ENCODE measurements at regions not wholly inside any gene's neighbourhood (a gene's known extent, or its start where the extent isn't known, plus 50 kb on each side); places are given as distances from the start of the nearest gene placed in this dataset.

DNA sequence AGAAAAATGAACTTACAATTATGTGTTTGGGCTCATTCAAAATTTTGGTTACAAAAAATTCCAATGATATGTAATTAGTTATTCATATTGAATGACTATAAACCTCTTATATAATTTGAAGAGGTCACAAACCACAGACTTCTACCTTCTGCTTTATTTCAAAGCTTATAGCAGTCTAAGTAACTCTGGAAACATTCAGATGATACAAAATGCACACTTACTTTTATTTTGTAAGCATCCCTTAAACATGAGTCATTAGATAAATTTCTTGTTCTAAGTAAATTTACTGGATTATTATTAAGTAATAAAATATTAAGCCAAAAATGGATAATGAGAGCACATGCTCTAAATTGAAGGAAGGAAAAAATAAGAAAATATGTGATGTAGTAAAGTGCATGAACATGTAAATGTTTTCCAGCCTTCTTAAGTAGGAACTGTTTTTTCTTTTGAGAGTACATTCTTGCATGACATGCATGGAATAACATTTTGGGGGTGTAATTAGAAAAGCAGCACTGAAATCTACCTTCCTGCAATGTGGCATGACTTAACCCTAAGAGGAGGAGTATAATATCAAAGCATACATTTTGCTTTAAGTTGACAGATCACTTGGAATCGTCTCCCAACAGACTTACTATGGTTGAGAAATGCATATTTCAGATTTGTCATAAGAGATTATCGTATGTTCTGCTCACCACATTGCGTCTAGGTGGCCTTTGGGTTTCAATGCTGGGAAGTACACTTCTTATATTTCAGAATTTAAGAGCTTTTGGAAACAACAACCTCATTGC lies 372.7 kb upstream of the HSF2 start:
- H3K4me3 Mint-ChIP-seq: no peak overlapping the region
- peaks cover 0 to 2% (median 0%) of the 10 kb centered on the region in 3 donors for H3K27me3 Mint-ChIP-seq (ENCODE audit: low read depth in 3 of 3)
- peaks cover 0 to 4% of the 10 kb centered on the region in 2 donors for H3K4me1 Mint-ChIP-seq
- H3K27ac Mint-ChIP-seq: no peak overlapping the region
- H3K36me3 Mint-ChIP-seq: no peaks in the 10 kb centered on the region
- peaks cover 0 to 5% (median 0%) of the 10 kb centered on the region in 6 donors for H3K9me3 Mint-ChIP-seq
- no peak for DNase-seq

DNA sequence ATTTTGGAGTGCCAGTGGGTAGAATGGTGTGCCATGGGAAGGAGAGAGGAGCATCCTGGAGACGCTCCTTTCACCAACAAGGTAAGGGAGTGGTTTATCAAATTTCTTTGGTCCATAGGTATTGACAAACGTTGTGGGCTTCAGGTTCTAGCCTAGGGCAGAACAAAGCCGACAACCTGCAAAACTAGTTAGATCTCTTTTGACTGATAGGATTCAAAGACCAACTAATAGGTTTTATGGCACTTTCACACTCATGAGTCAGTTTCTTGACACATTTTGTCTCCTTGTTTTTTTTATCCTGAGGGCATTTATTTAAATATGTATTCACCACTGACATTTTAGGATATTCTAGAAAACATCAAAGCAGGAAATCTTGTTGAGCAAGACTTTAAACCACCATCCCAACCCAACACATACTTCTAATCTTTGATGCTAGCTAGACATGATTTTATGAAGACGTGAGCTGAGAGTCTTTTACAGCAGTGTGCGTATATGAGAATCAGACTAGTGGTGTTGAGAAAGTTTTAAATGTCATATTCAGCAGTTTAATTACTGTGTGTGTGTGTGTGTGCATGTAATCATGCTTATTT lies 370.4 kb upstream of the HSF2 start:
- H3K4me3 Mint-ChIP-seq: no peak overlapping the region
- peaks cover 0 to 4% of the 10 kb centered on the region in 2 donors for H3K4me1 Mint-ChIP-seq
- no peaks in the 10 kb centered on the region for H3K27me3 Mint-ChIP-seq (ENCODE audit: low read depth in 3 of 3)
- DNase-seq: no peak
- peaks cover 0 to 5% (median 0%) of the 10 kb centered on the region in 6 donors for H3K9me3 Mint-ChIP-seq
- no peak overlapping the region for H3K27ac Mint-ChIP-seq
- H3K36me3 Mint-ChIP-seq: no peaks in the 10 kb centered on the region

DNA sequence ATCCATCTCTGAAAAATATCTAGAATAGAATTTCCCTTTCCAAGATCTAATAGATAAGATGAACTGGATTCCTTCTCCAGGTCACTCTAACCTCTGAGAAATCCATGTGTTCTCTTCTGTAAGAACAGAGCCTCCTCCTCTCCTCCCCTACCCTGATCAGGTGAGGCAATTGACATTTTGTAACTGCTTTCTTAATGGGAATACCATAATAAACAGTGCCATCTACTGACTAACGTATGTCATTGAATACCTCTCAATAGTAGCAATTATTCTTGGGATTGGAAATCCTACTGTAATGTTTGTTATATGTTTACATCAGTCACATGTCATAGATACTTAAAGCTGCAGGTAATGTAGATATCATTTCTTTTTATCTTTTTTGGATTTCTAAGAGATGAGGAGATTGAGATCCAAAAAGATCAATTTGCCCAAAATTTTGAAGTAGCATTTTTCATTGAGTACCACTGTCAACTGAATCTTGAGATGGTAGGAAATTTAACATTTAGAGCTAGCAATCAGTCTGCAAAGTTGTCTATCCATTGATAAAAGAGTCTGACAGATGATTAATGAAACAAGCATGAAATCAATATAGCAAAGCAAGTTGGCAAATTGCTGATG lies 365.8 kb upstream of the HSF2 start:
- Mint-ChIP-seq H3K4me3 (no peak overlapping the region), H3K9me3 (peaks cover 0 to 2% (median 0%) of the 10 kb centered on the region in 6 donors), H3K36me3 (no peaks in the 10 kb centered on the region)

DNA sequence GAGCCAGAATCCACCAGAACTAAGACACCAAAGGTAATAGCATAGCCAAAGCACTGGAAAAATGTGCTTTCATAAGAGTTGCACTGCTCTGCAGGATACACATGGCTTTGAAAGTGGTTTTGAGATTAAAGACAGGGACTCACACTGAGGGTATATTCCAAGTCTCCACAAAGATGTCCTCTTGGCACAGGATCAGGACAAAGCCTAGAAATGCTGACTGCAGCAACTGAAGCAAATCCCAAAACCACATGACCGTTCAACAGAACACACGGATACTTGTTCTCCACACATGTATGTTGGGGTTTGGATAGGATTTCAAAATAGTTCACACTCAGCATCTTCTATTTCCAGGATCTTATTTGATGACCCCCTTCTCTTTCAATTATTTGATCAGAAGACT lies 364.3 kb upstream of the HSF2 start:
- peaks cover 0 to 3% (median 0%) of the 10 kb centered on the region in 3 donors for H3K27me3 Mint-ChIP-seq (ENCODE audit: low read depth in 3 of 3)
- no peaks in the 10 kb centered on the region for H3K4me1 Mint-ChIP-seq
- H3K27ac Mint-ChIP-seq: no peak overlapping the region
- no peak for DNase-seq
- H3K4me3 Mint-ChIP-seq: no peak overlapping the region
- H3K9me3 Mint-ChIP-seq: peaks cover 0 to 2% (median 0%) of the 10 kb centered on the region in 6 donors
- H3K36me3 Mint-ChIP-seq: no peaks in the 10 kb centered on the region

More for the DNA sequence above, 365.8 kb upstream of the HSF2 start:
- peak in 2 of 3 donors; percentile 2 to 10 for DNase-seq
- Mint-ChIP-seq H3K27me3 (ENCODE audit: low read depth in 3 of 3) (peaks cover 0 to 2% (median 0%) of the 10 kb centered on the region in 3 donors), H3K4me1 (no peaks in the 10 kb centered on the region), H3K27ac (no peak overlapping the region)

DNA sequence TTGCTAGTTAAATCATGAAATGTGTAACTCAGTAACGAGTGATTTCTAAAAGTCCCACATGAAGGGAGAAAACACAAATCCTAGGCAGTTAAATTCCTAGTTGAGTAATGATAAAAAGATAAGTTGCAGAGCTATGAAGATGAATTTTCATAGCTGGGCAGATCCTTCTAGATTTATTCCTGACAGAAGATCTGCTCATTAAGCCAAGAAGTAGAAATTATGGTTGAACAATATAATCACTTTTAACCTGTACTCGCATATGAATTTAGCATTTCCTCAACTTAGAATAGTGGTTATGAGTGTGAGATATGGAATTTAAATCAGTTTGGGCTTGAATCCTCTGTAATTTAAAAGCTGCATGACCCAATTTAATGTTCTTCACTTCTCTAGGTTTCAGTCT lies 359.2 kb upstream of the HSF2 start:
- peaks cover 20 to 22% of the 10 kb centered on the region in 2 donors for H3K4me1 Mint-ChIP-seq

DNA sequence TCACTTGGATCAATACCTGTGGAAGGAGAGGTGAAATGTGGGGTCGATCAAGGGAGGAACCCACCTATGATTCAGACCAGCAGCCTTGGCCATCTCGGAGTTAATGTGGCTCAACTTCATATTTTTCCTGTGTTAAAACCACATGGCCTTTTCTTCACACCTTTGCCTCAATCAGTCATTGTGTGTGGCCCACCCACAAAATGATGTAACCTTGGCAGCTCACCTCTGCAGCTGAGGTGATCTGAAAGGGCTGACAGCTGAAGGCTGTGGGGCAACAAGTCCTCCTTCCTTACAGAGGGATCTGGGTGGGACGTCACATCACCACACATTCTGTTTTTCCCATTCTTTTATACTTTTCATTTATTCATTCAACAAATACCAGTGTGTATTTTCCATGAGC lies 357.1 kb upstream of the HSF2 start:
- Mint-ChIP-seq H3K4me3 (peak overlapping the region; percentile 53 to 70 (median 59)), H3K27ac (peak overlapping the region; percentile 43 to 80 (median 62))
- DNase-seq: peak; percentile 34 to 45 (median 37)

More for the DNA sequence above, 359.2 kb upstream of the HSF2 start:
- H3K27me3 Mint-ChIP-seq (ENCODE audit: low read depth in 3 of 3): peaks cover 0 to 5% (median 3%) of the 10 kb centered on the region in 3 donors
- peaks cover 0 to 4% (median under 1%) of the 10 kb centered on the region in 6 donors for H3K9me3 Mint-ChIP-seq
- H3K4me3 Mint-ChIP-seq: no peak overlapping the region
- DNase-seq: no peak
- H3K36me3 Mint-ChIP-seq: no peaks in the 10 kb centered on the region
- H3K27ac Mint-ChIP-seq: no peak overlapping the region

DNA sequence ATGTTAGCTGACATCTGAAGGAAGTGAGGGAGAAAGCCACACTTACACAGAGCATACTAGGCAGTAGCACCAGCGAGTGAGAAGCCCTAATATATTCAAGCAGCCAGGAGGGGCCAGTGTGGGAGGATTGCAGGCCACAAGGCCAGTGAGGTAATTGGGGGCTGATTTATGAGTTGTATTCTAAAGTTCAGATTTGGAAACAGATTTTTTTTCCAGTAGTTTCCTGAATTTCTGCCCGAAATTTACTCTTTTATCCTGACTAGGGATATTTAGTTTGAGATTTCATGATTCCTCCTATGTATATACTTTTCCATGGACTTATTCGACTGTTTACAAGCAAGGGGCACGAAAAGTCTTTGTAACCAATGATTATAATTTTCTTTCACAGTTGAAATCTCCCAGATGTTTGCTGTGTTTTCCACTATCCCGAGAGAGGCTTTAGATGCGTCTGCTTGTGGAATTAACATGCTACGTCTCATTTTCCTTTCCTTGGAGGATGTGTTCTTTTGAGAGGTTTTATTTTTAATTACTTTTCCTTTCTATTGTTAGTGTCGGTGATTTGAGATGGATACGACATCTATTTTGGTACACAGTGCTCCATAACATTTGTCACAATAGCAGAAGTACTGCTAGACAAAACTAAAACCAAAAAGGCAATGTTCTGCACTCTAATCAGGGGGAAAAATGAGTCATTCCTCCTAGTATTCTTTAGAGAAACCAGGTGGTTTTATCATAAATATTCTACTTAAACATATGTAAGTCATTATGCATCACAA lies 356.3 kb upstream of the HSF2 start:
- peak in 1 of 3 donors; percentile 17 for DNase-seq
- peak overlapping the region; percentile 53 to 70 (median 59) for H3K4me3 Mint-ChIP-seq
- H3K9me3 Mint-ChIP-seq: peaks cover 0 to 6% (median 0%) of the 10 kb centered on the region in 6 donors
- peaks cover 20 to 22% of the 10 kb centered on the region in 2 donors for H3K4me1 Mint-ChIP-seq
- H3K27me3 Mint-ChIP-seq (ENCODE audit: low read depth in 3 of 3): peaks cover 0 to 5% (median 3%) of the 10 kb centered on the region in 3 donors
- H3K36me3 Mint-ChIP-seq: no peaks in the 10 kb centered on the region
- peak overlapping the region in 4 of 6 donors; percentile 43 to 76 (median 56) for H3K27ac Mint-ChIP-seq

More for the DNA sequence above, 357.1 kb upstream of the HSF2 start:
- peaks cover 0 to 4% (median 0%) of the 10 kb centered on the region in 6 donors for H3K9me3 Mint-ChIP-seq
- H3K27me3 Mint-ChIP-seq (ENCODE audit: low read depth in 3 of 3): peaks cover 0 to 5% (median 3%) of the 10 kb centered on the region in 3 donors
- H3K4me1 Mint-ChIP-seq: peaks cover 20 to 22% of the 10 kb centered on the region in 2 donors
- no peaks in the 10 kb centered on the region for H3K36me3 Mint-ChIP-seq

DNA sequence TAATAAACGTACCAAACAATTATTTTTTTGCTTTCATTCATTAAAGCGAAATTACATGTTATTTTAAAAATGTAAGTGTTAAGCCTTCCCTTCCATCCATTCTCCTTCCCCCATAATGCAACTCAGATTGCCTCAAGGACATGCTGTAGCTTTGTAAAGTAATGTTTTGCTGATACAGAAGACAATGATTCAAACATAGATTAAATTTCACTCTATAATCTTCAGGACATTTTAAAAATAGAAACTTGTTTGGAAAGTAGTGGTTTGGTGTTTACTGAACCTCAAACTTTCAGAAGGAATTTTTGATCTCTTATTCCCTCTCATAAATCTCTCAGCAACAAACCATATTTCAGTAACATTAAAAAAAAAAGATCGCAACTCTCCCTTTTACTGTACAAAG lies 350.9 kb upstream of the HSF2 start:
- no peaks in the 10 kb centered on the region for H3K36me3 Mint-ChIP-seq

DNA sequence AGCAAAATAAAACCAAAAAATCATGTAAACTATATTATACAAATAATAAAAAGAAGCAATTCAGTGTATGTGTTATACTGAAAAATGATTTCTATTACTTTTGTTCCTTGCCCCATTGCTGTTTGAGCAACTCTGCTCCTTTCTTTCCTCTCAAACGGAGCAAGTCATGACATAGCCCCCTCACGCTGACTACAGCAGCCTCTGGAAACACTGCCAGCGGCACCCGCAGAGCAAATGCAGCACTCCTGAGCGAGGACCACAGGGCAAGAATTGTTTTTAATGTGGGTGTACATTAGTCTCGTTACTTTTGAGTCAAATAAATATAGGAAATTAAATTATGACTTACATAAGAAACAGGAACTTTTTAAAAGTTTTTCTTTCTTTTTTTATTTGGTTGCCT lies 350.1 kb upstream of the HSF2 start:
- Mint-ChIP-seq H3K27ac (no peak overlapping the region), H3K4me1 (no peaks in the 10 kb centered on the region), H3K4me3 (no peak overlapping the region), H3K27me3 (ENCODE audit: low read depth in 3 of 3) (peaks cover 0 to 2% (median 0%) of the 10 kb centered on the region in 3 donors), H3K9me3 (peaks cover 0 to 5% (median 0%) of the 10 kb centered on the region in 6 donors), H3K36me3 (no peaks in the 10 kb centered on the region)
- no peak for DNase-seq

More for the DNA sequence above, 350.9 kb upstream of the HSF2 start:
- Mint-ChIP-seq H3K4me3 (no peak overlapping the region), H3K27ac (no peak overlapping the region), H3K4me1 (peaks cover under 1 to 2% of the 10 kb centered on the region in 2 donors), H3K9me3 (peaks cover 0 to 5% (median under 1%) of the 10 kb centered on the region in 6 donors), H3K27me3 (ENCODE audit: low read depth in 3 of 3) (peaks cover 0 to 2% (median 0%) of the 10 kb centered on the region in 3 donors)
- DNase-seq: no peak

DNA sequence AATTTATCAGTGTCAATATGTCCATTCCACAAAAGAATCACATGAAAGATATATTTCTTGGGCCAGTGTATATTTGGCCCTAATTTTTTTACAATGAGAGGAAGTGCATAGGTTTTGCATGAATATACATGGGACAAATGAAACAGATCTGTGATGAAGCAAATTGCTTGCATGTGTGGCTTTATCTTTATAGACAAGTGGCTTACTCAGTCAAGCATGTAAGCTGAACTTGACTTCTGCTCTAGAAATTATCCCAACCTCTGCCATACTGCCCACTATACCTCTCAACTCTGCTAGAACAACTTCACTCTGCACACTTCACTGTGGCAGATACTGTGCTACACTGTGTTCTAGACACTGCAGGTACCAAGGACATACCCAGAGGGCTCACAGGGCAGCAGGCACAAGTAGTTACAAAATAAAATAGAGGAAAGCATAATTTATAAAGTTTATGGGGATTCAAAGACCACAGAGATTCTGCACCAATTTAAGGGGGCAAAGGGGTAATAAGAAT lies 349.2 kb upstream of the HSF2 start:
- H3K27me3 Mint-ChIP-seq (ENCODE audit: low read depth in 3 of 3): peaks cover 0 to 2% (median 0%) of the 10 kb centered on the region in 3 donors
- H3K4me3 Mint-ChIP-seq: no peak overlapping the region
- H3K4me1 Mint-ChIP-seq: no peaks in the 10 kb centered on the region
- H3K9me3 Mint-ChIP-seq: peaks cover 0 to 5% (median 0%) of the 10 kb centered on the region in 6 donors
- H3K36me3 Mint-ChIP-seq: no peaks in the 10 kb centered on the region
- DNase-seq: no peak
- no peak overlapping the region for H3K27ac Mint-ChIP-seq

DNA sequence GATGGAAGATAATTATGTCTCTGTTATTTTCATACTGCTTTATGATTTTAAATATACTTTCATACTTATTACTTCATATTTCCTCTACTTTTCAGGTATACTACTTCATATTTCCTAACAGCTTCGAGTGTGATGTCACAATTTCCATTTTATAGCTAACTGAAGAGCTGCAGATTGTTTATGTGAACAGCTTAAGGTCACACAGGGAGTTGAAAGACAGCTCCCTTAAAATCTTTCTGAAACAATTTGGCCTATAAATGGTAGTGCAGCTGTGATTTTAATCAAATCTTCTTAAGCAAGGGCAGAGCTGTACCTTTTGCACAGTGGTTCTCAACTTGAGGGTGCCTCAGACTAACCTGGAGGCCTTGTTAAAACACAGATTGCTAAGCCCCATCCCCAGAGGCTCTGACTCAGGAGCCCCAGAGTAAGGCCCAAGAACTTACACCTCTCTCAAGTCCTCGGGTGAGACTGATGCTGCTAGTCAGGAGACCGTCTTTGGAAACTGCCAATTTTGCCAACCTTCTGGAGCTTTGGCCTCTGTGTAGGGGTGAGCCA lies 347.0 kb upstream of the HSF2 start:
- no peak overlapping the region for H3K27ac Mint-ChIP-seq
- no peaks in the 10 kb centered on the region for H3K4me1 Mint-ChIP-seq
- H3K27me3 Mint-ChIP-seq (ENCODE audit: low read depth in 3 of 3): peaks cover 0 to 6% (median 0%) of the 10 kb centered on the region in 3 donors

DNA sequence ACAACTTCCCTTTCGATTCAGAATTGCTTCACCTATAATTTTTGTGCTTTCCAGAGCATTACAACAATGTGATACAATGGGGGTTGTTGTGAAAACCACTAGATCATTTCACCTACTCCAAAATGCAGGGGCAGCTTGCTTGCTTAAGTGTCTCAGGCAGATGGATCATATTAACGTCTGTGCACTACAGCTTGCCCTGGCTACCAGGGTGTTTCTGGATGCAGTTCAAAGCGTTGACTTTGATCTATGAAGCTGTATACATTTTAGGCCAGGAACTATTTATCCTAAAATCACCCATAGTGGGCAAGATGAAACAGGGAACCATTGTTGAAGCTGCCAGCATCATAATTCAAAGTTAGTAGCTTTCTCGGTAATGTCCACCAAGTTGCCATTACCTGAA lies 339.5 kb upstream of the HSF2 start:
- DNase-seq: no peak
- Mint-ChIP-seq H3K36me3 (no peaks in the 10 kb centered on the region), H3K9me3 (peaks cover 2 to 9% (median 5%) of the 10 kb centered on the region in 6 donors), H3K4me3 (no peak overlapping the region), H3K27me3 (ENCODE audit: low read depth in 3 of 3) (peaks cover 0 to 6% (median 0%) of the 10 kb centered on the region in 3 donors), H3K27ac (no peak overlapping the region), H3K4me1 (no peaks in the 10 kb centered on the region)

More for the DNA sequence above, 347.0 kb upstream of the HSF2 start:
- H3K4me3 Mint-ChIP-seq: no peak overlapping the region
- H3K9me3 Mint-ChIP-seq: peaks cover 0 to 5% (median under 1%) of the 10 kb centered on the region in 6 donors
- H3K36me3 Mint-ChIP-seq: no peaks in the 10 kb centered on the region
- no peak for DNase-seq

DNA sequence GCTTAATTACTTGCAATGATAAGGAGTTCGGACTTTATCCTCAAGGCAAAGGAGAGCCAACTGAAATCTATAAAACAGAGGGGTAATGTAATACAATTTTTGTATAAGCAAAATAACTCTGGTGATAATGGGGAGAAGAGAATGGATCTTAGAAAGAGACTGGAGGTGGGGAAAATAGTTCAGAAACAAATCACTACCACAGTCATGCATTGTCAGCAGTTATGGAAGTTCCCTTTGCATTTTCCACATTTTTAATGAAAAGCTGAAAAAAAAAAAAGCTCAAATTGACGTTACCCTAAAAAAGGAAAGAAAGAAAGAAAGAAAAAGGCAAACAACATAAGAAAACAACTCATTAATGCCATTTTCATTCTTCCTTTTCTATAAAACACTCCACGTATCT lies 337.6 kb upstream of the HSF2 start:
- no peak overlapping the region for H3K4me3 Mint-ChIP-seq
- peaks cover 0 to 2% (median 2%) of the 10 kb centered on the region in 3 donors for H3K27me3 Mint-ChIP-seq (ENCODE audit: low read depth in 3 of 3)
- DNase-seq: no peak
- no peaks in the 10 kb centered on the region for H3K4me1 Mint-ChIP-seq
- peaks cover 2 to 11% (median 5%) of the 10 kb centered on the region in 6 donors for H3K9me3 Mint-ChIP-seq
- H3K27ac Mint-ChIP-seq: no peak overlapping the region
- H3K36me3 Mint-ChIP-seq: no peaks in the 10 kb centered on the region

All from immature natural killer cell (primary cell).